Limb (tissue), 2 donors: ENCODE measurements at regions not wholly inside any gene's neighbourhood (a gene's known extent, or its start where the extent isn't known, plus 50 kb on each side); places are given as distances from the start of the nearest gene placed in this dataset.
A peak's percentile ranks its signal among the peaks of the same experiment; 100 is the strongest.

ENCODE experiments used
- DNase-seq, 2 donors: peaks; one replicate each; pipeline ENCODE4 v3.0.0-alpha.2; 2016; ENCODE audit errors: extremely low spot score in 2 of 2

DNA sequence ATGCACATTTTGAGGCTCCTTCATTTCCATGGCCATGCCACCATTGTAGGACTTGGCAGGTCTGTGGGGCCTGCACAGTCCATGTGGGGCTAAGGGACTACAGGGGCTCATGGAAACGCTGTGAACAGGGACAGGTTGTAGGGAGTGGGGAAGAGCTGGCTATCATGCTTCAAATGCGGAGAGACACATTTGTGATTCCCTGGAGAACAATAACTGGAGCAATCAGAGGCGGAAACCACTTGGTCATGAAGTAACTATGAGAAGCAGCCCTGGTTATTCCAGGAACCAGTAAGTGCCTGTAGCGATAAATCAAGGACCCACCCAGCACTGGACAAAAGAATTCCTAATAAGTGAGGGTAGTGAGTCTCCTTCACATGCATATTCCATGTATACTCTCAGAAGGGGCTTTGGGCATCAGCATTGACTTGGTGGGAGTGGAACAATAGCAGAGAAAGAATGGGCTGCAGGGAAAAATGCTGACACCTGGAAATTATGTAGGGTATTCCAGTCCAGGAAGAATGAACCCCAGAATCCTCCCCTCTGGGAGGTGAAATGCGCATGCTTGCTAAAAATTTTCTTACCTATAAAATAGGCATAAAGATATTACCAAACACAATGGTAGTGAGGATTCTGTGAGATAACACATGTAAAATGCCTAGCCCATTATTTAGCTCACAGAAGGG is 251.4 kb upstream of the ROPN1 start:
- DNase-seq: no peak

DNA sequence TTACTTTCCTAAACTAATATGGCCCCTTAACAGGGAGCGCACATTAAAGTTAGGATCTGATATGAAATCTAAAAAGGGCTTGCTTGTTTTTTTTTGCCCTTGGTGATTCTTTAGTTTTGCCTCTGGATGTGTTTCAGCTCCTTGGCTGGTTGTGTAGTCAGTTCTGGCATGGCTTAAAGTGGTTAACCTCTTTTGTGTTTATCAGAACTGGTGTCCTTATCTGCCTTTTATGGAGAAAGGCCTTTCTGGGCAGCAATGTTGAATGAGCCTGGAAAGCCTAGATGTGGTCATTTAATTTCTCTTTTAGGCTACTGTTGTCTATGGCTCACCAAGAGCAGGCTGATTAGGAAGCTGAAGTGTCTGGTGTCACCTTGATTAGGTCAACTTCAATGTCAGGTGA is 254.5 kb upstream of the ROPN1 start:
- no peak for DNase-seq

DNA sequence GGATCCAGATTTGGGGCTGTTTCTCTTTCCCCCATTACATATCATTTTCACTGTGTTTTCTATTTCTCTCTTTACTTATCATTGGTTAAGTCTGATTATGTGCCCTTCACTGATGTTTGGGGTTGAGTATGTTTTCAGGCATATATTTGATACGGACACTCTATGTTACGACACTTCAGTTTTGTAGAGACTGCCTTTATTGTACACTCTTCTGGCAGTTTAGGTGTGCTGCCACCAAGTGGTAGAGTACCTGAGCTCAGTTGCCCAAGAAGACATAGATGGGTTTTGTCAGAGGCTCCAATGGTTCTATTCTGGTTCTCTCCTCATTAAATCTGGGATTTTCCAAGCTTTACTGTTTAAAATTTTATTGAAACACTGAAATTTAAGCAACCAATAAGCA is 255.0 kb upstream of the ROPN1 start:
- no peak for DNase-seq

DNA sequence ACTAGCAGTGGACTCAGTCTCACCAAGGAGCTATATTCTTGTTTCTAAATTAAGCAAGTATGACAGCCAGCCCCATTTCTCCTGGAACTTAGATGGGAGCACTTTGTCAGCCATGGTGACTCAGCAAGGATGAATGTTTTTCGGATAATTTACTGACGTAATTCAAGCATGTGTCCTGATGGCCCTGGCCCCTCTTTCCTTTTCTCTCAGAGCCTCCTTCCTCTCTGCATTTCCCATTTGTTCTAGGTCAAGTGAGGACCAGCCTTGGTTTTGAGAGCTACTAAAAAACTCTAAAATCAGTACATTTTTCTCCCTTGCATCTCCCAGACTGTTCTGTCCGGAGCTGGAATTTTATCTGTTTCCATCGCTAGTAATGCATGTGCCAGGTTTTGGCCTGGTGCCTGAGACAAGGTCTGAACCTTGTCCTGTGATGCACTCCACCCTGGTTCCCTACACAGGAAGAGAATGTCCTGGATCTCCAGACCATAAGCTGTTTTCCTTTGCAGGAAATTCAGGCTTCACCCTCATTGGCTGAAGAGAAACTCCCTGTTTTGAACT is 256.6 kb upstream of the ROPN1 start:
- DNase-seq: no peak

DNA sequence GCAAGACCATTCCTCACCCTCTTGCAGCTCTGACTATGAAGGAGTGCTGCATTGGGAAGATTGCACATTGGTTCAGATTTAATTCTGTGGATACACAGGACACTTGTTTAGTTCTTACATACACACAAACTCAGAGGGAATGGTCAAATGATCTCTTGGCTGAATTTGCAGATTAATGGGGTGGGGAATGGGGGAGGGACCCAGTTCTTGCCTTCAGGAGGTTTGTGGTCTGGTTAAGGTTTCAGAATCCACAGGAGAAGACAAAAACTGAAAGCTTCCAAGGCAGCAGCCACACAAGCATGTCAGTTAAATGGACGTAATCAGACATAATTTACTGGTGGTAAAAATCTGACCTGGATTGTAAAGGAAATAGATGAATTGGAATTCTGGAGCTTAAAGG is 257.1 kb upstream of the ROPN1 start:
- no peak for DNase-seq

DNA sequence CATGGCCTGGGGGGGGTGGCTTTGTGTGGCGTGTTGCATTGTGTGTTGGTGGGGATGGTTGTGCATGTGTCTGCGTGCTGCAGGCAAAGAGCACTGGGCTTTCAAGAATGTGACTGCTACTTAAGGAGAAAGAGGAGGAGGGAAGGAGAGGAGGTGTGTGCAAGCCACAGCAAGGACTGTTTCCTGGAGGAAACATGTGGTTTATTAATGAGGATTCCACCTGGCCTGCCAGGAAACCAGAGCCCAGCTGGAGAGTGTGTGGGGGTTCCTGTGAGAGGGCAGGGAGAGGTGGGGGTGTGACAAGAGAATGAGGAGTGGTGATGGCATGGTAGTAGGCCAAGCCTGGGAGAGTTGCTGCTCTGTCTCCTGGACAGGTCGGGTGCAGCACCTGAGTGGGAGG is 258.1 kb upstream of the ROPN1 start:
- peak; percentile 18 to 56 for DNase-seq

DNA sequence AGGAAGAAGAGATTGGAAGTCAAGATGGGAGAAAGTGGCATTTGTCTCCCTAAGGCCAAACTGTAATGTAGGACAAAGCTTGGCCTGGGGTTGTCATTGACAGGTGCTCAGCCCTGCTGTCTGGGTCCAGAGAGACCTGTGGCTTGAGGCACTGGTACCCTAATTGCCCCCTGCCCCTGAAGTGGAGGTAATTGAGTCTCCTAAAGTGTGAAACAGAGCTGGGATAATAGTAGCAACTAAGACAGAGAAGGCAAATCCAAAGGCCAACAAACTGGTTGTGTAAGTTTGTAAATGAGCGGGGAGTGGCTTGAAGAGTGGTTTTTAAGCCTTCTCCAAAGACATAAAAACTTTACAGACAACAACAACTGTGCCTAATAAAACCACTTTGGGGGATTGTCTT is 264.2 kb upstream of the ROPN1 start:
- DNase-seq: no peak

DNA sequence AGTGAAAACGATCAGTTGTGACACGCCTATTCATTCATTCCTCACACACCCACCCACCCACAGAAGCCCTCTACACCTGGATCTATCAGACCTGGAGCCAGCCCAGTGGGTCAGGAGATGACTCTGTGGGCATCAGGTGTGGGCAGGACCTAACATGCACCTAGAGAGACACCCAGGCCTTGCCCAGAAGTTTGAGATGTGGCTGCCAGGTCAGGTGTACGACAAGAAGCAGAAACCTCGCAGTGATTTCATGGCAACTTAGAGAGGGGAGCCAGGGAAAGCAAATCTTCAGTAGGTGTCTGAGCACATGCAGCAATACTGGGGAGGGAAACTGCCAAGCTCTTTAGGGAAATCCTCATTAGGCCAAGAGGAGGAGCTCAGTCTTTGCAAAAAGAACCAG is 264.7 kb upstream of the ROPN1 start:
- DNase-seq: no peak

DNA sequence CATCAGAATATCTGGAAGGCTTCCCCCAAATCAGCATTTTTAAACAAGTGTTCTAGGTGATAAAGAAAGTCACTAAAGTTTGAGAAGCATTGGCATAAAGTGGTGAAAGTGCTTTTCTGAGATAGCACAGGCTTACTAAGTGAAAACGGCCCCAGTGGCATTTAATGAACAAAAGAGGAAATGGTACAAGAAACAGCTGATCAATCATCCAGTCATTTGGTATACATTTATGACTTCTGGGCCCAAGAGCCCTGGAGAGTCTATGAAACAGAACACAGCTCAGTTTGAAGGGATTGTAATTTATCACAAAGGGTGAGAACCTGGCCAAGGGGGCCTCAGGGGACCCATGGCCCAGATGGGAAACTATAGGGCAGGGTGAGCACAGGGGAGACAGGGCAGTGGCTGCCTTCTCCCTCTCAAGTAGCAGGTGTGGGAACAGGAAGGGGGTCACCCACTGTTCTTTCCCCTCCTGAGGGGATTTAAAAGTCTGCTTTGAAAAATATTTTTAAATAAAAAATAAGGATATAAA is 265.5 kb upstream of the ROPN1 start:
- no peak for DNase-seq

DNA sequence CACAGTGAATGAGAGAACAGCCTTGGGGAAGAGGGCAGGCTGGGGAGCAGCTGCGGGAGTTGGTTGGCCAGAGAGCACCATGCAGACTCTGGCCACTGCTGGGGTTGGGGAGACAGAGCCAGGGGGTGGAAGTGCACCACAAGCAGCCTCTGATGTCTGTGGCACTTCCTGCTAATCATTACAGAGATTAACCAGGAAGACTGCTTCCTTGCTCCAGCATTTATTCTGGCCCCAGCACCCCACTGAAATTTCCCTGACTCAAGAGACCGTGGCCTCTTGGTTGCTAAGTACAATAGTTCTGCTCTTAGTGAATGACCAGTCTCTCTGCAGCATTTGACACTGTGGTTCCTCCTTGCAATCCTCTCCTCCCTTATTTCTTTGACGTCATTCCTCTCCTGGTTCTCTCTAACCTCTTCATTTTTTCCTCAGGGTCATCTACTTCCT is 266.2 kb upstream of the ROPN1 start:
- DNase-seq: no peak

DNA sequence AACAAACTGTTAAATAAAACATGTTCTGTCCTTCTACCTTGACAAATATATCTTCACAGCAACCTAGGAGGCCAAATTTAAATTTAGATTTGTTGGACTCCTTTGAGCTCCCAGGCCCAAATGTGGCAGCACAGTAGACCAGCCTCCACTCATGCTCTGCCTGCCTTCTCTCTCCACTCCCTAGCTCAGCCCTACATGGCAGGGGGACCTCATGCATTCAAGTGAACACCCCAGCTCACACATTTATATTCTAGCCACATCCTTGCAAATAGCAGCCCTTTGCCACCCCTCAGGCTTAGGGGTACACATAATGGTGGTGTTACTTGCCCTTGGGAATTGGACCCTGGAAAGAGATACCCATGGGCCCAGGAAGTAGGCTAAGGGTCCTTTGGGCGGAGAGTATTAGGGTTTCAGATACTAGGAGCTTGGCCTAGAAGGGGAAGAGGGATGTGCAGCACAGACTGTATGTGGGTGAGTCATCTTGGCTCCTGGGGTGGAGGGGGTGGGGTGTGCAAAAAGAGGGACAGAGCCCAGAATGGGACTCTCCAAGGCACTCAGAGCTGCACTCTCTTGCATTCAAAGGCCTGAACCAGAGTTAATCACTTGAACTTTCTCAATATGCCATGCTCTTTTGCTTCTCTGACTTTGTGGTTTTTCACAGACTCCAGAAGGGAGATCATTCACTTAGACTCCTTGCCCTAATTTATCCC is 268.4 kb upstream of the ROPN1 start:
- no peak for DNase-seq

DNA sequence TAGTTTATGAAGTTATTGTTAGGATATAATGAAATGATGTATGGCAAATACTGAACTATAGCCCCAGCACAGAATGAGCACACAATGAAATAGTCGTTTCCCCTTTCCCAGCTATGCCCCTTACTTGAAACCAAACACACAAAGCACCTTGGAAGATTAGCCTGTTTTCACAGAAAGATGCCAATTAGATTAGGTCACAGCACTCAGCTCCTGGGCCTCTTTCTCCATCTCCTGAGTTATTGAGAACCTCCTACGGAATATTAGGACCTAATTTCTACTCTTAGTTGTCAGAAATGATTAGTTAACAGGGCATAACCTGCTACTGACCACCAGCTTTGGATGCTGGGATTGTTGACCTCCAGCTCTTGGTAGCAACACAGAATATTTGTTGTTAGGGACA is 269.4 kb upstream of the ROPN1 start:
- no peak for DNase-seq

DNA sequence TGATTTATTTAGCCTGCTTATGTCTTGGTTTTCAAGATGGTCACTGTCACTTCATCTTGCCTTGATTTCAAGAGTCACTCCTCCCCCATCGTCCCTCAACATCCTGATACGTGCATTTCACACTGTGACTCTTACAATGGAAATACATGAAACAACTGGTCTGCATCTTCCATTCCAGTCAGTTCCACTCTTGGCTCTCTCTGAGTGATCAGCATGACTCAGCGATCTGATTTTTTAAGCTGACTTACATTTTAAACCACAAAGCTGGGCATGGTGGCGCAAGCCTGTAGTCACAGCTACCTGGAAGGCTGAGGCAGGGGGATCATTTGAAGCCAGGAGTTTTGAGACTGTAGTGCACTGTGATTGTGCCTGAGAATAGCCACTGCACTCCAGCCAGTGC is 271.2 kb upstream of the ROPN1 start:
- no peak for DNase-seq

DNA sequence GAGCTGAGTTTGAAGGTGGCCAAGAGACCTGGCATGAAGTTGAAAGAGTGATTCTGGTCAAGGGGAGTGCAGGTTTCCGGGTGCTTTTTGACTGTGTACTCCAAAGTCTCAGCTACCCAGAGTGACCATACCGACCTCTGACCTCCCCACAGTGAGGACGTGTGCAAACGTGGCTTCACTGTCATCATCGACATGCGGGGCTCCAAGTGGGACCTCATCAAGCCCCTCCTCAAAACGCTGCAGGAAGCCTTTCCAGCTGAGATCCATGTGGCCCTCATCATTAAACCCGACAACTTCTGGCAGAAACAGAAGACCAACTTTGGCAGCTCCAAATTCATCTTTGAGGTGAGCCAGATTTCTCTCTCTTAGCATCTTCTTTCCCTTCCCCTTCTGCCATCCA is 272.4 kb upstream of the ROPN1 start:
- DNase-seq: no peak

DNA sequence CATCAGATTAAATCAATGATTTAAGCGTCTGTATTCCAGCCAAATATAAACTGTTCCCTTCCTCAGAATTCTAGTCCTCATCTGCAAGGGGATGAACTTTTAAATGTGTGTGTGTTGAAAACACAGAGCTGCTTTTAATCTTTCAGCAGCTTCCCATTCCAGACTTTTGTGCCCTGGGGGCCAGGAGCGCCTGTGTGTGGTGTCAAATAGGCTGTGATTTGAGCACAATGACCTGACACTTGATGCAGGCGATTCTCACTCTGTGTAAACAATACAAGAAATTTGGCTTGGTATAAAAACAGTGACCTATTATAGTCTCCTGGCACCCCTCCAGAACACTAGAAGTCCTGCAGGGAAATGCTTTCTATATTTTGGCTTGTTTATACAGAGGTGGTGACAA is 274.6 kb upstream of the ROPN1 start:
- peak; percentile 50 to 63 for DNase-seq

DNA sequence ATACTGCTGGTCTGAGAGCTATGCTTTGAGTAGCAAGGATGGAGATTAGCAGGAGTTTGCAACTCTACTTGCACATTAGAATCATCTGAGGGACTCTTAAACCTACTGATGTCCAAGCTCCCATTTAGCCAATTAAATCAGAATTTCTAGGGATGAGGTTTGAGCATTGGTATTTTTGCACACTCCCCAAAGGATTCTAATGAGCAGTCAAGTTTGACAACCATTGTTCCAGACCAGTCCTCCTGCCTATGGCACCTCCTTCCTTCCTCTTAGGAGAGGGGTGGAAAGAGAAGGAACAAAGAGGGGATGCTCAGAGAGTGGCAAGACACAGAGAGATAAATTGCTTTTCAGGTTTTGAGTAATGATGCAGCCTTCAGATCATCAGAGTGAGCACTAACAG is 275.5 kb upstream of the ROPN1 start:
- DNase-seq: no peak

DNA sequence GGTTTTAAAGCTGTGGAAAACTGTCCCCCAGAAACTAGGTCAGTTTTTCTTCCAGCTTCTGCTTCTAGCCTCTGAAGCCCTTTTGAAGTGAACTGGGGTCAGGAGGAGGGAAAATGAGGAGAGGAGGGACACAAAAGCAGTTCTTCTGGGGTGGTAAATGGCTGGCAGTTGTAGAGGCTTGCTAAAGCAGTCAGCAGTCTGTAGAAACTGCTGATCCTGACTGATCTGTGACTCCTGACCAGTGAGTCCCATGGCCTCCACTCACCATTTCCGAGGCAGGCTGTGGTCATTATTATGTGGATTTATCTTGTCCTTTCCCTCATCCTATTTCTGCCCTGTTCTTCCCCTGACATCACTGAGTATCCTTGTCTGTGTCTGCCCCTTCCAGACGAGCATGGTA is 276.4 kb upstream of the ROPN1 start:
- no peak for DNase-seq

DNA sequence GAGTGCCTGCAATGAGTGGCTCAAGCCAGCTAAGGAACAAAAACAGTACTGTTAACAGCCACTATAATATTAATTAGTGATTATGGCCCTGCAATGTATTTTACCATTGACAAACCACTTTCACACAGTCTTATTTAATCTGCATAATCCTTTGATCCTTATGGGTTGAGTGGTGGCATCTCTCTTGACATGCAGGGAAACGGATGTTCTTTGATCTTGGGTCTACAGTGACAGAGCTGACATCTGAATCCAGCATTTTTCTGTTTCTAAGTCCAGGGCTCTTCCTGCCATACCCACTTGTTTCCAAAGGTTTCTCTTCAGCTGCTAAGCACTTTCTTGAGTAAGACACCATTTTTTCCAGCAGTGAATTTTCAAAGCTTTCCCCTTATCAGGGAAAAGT is 277.7 kb upstream of the ROPN1 start:
- no peak for DNase-seq

DNA sequence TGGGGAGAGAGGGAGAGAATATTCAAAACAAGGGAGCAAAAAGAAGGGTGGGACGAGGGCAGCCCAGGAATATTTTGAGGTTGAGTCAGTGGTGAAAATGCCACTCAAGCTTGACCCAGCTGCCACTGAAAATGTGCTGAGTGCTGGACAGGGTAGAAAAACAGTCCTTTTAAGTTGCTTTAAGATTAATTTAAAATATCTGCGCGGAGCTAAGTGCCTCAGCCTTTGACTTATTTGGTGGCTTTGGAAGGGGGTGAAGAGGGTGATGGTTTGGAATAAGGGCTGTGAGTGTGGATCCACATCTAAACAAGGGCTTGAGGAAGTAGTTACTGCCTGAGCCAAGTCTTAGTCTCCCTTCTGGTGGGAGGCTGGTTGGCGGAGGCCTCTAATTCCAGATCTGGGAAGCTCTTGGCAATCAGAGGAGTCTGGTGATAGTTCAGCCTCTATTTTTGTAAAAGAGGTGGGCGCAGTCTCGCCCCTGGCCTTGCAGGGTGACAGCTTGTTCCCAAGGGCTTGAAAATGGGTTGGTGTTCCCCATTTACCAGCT is 280.8 kb upstream of the ROPN1 start:
- DNase-seq: no peak

DNA sequence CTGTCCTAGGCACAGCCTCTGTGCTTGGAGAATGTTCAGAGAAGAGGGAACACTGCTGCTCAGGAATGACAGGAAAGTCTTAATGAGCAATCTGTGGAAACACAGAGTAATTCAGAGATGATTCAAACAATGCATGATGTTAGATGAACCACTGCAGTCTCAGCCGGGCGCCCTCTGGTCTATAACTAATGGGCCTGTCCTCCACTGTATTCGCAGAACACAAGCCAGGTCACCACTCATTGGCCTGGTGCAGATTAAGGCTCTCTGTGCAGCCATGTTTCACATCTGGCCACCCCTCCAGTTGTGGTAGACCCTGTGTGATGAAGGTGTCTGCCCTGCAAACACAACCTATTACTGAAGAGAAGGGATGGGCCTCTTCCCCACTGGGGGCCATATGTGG is 281.7 kb upstream of the ROPN1 start:
- no peak for DNase-seq

DNA sequence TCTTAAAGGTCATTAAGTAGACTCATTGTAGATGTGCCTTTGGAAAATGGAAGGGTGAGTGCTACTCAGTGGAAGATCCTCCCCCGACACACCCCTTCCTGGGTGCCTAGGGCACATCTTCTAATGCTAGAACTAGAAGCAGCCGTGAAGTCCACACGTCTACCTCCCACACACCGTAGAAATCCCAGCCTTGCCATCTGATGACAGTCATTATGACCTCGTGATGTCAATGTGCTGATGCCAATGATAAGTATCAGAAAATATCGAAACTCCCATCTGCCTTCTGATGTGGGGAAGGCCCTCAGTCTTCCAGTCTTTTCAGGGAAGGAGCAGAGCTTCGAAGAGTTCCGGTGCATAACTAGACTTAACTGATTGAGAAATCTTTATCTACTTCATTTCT is 282.1 kb upstream of the ROPN1 start:
- no peak for DNase-seq

DNA sequence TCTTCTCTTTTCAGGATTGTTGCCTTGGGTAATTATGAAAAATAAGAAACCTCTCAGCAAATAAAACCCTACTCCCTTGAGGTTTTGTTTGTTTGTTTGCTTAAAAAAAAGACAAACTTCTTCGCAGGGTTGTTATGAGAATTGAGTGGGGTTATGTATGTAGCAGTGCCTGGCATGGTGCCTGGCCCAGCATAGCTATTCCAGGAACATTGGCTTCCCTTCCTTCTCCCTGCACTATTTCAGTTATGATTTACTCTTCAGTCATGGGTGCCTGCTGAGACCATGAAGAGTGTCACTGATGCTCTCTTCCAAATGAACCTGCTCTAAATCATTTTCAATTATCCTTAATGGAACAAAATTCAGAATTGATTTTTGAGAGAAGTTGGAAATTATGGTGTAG is 283.5 kb upstream of the ROPN1 start:
- DNase-seq: no peak

DNA sequence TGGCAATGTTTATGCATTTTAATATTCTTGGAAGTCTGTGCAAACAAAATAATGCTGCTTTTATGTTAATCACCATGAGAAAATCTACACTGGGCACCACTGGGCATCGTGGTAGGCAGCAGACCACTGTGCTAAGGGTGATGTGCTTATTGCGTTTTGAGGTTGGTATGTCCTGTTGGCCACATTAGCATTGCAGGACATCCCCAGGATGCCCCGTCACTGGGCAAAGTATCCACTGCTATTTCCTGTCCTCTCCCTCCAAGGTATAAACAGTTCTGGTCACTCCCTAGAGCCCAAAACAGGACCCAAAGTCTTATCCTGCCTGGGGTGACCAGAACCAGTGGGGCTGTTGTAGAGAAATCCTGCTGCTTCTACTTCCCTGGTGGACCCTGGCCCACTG is 284.2 kb upstream of the ROPN1 start:
- DNase-seq: no peak
